GM12875 (cell line): ENCODE measurements at regions not wholly inside any gene's neighbourhood (a gene's known extent, or its start where the extent isn't known, plus 50 kb on each side); places are given as distances from the start of the nearest gene placed in this dataset.
"Not testable (repeated sequence)": the region's sequence is repeated elsewhere in the genome, so short reads cannot be mapped to it uniquely, and the experiment has no call there.

Experiments used
- H3K4me3 ChIP-seq: one replicate; pipeline ENCODE4 v1.5.1; 2011; ENCODE audit warnings: low read depth, low read length, control low read depth
- CTCF ChIP-seq: IDR thresholded peaks from 2 replicates; pipeline ENCODE4 v1.5.1; 2011; ENCODE audit warnings: low read depth, mild to moderate bottlenecking, control low read depth, inconsistent platforms, low read length, moderate library complexity, borderline replicate concordance; ENCODE audit not compliant: insufficient read depth

DNA sequence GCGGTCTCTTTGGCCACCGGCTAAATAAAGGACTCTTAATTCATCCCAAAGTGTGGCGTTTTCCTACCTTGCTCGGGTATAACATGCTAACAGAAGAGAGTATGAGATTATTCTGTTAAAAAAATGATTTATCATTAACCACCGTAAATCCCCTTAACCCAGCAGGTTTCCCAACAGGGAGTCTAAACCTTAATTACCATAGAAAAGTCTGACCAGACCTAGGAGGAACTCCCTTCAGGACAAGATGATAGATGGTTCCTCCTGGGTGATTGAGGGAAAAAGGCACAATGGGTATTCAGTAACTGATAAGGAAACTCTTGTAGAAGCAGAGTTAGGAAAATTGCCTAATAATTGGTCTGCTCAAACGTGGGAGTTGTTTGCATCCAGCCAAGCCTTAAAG is 193.7 kb downstream of the ZNF737 start:
- TF ChIP-seq CTCF, result no peak
- H3K4me3 ChIP-seq, result no peak overlapping the region

GRCh38 chr19:20371304-20371703 is 194.3 kb downstream of the ZNF737 start:
- H3K4me3 ChIP-seq, result not testable (repeated sequence)

GRCh38 chr19:20367811-20368294 is 197.7 kb downstream of the ZNF737 start:
- TF ChIP-seq CTCF, result no peak
- H3K4me3 ChIP-seq, result no peak overlapping the region

DNA sequence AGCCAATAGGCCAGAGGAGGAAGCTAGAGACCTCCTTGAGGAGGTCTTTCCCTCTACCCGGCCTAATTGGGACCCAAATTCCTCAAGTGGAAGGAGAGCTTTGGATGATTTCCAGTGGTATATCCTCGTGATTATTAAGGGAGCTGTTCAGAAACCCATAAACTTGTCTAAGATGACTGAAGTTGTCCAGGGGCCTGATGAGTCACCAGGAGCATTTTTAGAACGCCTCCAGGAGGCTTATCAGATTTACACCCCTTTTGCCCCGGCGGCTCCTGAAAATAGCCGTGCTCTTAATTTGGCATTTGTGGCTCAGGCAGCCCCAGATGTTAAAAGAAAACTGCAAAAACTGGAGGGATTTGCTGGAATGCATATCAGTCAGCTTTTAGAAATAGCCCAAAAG is 198.1 kb downstream of the ZNF486 start:
- no peak overlapping the region for H3K4me3 ChIP-seq
- TF ChIP-seq CTCF, result no peak

DNA sequence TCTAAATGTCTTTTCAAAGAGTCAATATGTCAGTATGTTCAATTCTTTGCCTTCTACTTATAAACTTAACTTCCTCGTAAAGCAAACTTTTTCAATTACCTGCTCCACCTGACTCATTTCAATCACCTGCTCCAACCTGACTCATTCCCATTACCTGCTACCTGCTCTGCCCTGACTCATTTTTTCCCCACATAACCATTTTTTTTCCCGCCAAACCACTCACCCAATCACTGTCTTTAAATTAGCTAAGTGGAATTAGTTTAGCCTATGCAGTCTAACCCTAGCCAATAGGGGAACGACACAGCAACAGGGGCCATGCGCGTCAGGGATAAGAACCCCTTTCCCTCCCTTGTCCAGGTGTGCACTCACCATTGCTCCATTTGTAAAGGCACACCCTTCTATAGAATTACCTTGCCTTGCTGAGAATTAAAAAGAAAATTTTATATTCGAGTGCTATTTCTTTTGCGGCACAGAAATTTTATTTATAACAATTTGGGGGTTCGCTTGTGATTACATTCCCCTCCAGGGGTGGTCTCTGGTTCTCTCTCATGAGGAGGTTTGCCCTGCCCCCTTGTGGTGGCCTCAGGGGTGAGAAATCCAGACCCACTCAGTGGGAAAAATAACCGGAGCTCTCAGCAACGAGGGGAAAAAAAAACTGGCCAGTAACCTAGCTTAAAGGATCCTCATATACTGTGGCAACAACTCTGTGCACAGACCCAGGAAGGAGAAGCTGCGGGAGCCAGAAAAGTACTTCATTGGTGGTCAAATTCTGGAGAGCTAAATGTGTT is 193.1 kb downstream of the ZNF486 start:
- TF ChIP-seq CTCF, result no peak
- H3K4me3 ChIP-seq, result no peak overlapping the region

- H3K4me3 ChIP-seq, result not testable (repeated sequence)
Observed at GRCh38 chr19:20358841-20359465, 191.9 kb downstream of the ZNF486 start.

- no peak for TF ChIP-seq CTCF
Observed at GRCh38 chr19:20357921-20358320, 190.9 kb downstream of the ZNF486 start.

DNA sequence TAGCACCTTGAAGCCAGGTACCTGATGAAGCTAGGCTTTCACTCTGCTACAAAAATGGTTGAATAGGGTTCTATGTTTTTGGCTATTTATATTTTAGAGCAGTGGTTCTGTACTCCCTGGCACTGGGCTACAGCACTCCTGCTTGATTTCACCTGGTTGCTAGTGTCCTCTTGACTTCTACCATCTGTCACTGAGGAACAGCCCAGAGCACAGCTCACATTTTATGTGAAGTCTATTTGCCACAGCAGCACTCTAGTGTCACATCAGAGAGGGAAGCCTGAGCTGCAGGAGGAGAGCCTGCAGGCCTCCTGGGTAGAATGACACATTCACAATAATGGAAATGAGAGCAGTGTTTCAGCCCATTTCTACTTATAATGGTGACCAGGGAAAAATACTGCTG is 184.2 kb downstream of the ZNF486 start:
- TF ChIP-seq CTCF, result no peak

More at GRCh38 chr19:20357921-20358320, 190.9 kb downstream of the ZNF486 start:
- H3K4me3 ChIP-seq, result no peak overlapping the region

More for the DNA sequence above, 184.2 kb downstream of the ZNF486 start:
- no peak overlapping the region for H3K4me3 ChIP-seq
